Occipital lobe (tissue), 1 donor: ENCODE measurements at regions not wholly inside any gene's neighbourhood (a gene's known extent, or its start where the extent isn't known, plus 50 kb on each side); places are given as distances from the start of the nearest gene placed in this dataset.
A peak's percentile ranks its signal among the peaks of the same experiment; 100 is the strongest.

Source experiments
- DNase-seq: peaks from one replicate; lab custom pipeline; 2025; lab: John Stamatoyannopoulos, UW

GRCh38 chrX:65034668-65035445 lies 58.6 kb upstream of the ZC4H2 start, which contains the start of gene ZC3H12B:
Gene ZC3H12B (plus strand): TSS chrX:65034826.
- peak; percentile 69 for DNase-seq

DNA sequence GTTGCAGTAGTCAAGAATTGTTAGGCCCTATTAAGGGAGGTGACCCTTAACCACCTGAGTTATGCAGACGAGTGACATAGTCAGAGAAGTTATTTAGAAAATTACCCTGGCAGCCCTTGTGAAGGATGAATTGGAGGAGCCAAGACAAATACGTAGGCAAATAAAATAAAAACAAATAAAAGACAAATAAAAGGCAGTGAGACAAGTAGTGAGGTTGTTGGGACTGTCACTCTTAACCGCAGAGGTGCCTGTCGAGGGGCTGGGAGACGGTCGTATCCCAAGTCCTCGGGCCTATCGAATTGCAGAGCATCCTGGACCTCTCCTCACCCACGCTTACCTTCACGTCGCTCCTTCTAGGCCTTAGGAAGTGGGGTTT lies 58.0 kb upstream of the ZC4H2 start:
- DNase-seq: no peak
